ENCODE measurements at regions not wholly inside any gene's neighbourhood (a gene's known extent, or its start where the extent isn't known, plus 50 kb on each side); places are given as distances from the start of the nearest gene placed in this dataset.

DNA sequence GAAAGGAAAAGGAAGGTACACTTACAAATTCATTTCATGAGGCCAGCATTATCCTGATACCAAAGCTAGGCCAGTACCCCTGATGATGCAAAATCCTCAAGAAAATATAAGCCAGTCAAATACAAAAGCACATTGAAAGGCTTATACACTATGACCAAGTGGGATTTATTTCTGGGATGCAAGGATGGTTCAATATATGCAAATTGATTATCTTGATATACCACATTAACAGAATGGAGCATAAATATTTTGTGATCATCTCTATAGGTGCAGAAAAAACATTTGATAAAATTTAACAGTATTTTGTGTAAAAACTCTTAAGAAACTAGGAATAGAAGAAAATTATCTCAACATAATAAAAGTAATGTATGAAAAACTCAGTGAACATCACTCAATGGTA lies 97.0 kb upstream of the BCAT1 start:
- H3K4me3 ChIP-seq (ENCODE audit: low read length in 2 of 2): no peak overlapping the region
- H3K4me1 ChIP-seq (ENCODE audit: control insufficient read depth in 2 of 2, insufficient read depth in 2 of 2, low read length in 2 of 2): peaks cover 4 to 16% of the 10 kb centered on the region in 2 donors
- H3K27ac ChIP-seq (ENCODE audit: low read depth in 1 of 2, low read length in 1 of 2): no peak overlapping the region
- no peaks in the 10 kb centered on the region for H3K27me3 ChIP-seq (ENCODE audit: control insufficient read depth in 2 of 2, insufficient read depth in 1 of 2, low read length in 1 of 2)
- no peaks in the 10 kb centered on the region for H3K9me3 ChIP-seq (ENCODE audit: control insufficient read depth in 2 of 2, insufficient read depth in 1 of 2, low read length in 1 of 2)
- H3K36me3 ChIP-seq (ENCODE audit: control insufficient read depth in 2 of 2, insufficient read depth in 2 of 2, low read length in 1 of 2): no peaks in the 10 kb centered on the region
- no peak for DNase-seq (ENCODE audit: low read depth in 6 of 9, low spot score in 9 of 9)

DNA sequence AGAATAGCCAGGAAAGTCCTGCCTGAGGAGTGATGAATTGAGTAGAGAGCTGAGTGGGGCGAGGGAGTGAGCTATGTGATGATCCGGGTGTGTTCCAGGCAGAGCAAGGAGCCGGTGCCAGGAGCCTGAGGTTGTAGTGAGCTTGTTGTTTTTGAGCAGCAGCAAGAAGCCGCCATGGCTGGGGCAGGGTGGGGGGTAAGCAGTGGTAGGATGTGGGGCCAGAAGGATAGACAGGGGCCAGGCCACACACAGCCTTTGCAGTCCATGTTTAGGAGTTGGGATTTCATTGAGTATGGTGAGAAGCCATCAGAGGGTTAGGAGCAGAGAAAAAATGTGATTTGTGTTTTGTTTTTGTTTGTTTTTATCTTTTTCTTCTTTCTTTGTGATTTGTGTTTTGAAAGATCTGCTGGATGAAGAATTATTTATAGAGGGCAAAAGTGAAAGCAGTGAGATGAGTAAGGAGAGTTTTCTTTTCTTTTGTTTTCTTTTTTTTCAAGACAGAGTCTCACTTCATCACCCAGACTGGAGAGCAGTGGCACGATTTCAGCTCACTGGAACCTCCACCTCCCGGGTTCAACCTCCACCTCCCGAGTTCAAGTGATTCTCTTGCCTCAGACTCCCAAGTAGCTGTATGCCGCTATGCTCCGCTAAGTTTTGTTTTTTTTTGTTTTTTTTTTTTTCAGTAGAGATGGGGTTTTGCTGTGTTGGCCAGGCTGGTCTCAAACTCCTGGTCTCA lies 92.3 kb upstream of the BCAT1 start:
- DNase-seq (ENCODE audit: low read depth in 6 of 9, low spot score in 9 of 9): no peak
- no peak overlapping the region for H3K27ac ChIP-seq (ENCODE audit: low read depth in 1 of 2, low read length in 1 of 2)
- H3K4me1 ChIP-seq (ENCODE audit: control insufficient read depth in 2 of 2, insufficient read depth in 2 of 2, low read length in 2 of 2): peaks cover 0 to 6% of the 10 kb centered on the region in 2 donors
- no peaks in the 10 kb centered on the region for H3K36me3 ChIP-seq (ENCODE audit: control insufficient read depth in 2 of 2, insufficient read depth in 2 of 2, low read length in 1 of 2)
- H3K4me3 ChIP-seq (ENCODE audit: low read length in 2 of 2): no peak overlapping the region
- no peaks in the 10 kb centered on the region for H3K9me3 ChIP-seq (ENCODE audit: control insufficient read depth in 2 of 2, insufficient read depth in 1 of 2, low read length in 1 of 2)
- no peaks in the 10 kb centered on the region for H3K27me3 ChIP-seq (ENCODE audit: control insufficient read depth in 2 of 2, insufficient read depth in 1 of 2, low read length in 1 of 2)
- WGBS: 87% methylated on average over 9 of the region's 9 CpGs

DNA sequence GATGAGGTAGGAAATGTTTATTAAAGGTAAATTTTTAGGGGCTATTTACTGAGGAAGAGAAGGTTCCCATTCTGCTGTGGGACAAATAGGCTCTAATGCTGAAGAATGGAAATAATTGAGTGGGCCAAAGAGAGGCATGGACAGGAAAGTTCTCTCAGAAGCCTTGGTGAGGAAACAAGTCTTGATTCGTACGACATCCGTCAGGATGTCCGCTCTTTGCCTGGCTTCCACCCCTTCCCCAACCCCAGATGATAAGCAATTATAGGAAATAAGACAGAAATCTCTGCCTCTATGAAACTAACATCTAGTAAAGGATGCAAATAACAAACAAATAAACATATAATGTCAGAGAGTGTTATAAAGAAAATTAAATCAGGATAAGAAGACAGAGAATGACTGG lies 91.7 kb upstream of the BCAT1 start:
- no peaks in the 10 kb centered on the region for H3K36me3 ChIP-seq (ENCODE audit: control insufficient read depth in 2 of 2, insufficient read depth in 2 of 2, low read length in 1 of 2)
- DNase-seq (ENCODE audit: low read depth in 6 of 9, low spot score in 9 of 9): no peak
- 95% methylated on average over 4 of the region's 4 CpGs for WGBS
- no peaks in the 10 kb centered on the region for H3K9me3 ChIP-seq (ENCODE audit: control insufficient read depth in 2 of 2, insufficient read depth in 1 of 2, low read length in 1 of 2)
- H3K27ac ChIP-seq (ENCODE audit: low read depth in 1 of 2, low read length in 1 of 2): no peak overlapping the region
- no peaks in the 10 kb centered on the region for H3K27me3 ChIP-seq (ENCODE audit: control insufficient read depth in 2 of 2, insufficient read depth in 1 of 2, low read length in 1 of 2)
- H3K4me1 ChIP-seq (ENCODE audit: control insufficient read depth in 2 of 2, insufficient read depth in 2 of 2, low read length in 2 of 2): peaks cover 0 to 6% of the 10 kb centered on the region in 2 donors
- H3K4me3 ChIP-seq (ENCODE audit: low read length in 2 of 2): no peak overlapping the region

DNA sequence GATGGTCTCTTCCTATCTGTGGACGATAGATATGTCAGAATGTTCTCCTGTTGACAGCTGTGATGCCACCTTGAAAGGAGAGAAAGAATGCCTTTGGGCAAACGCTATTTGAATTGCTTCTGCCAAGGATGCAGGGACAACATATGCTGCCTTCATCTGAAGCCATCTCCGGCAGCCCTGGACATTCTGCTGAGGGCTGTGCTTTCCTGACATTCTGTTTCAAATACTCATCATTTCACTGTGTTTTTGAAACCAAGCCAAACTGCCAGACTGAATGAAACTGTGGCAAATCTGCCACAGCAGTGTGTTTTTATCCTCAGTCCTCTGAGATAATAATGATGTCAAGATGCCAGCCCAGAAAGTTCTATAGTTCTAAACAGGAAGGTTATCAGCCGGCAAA lies 85.8 kb upstream of the BCAT1 start:
- no peak for DNase-seq (ENCODE audit: low read depth in 6 of 9, low spot score in 9 of 9)
- WGBS: 95% methylated on average over 4 of the region's 4 CpGs
- Histone ChIP-seq H3K4me1 (ENCODE audit: control insufficient read depth in 2 of 2, insufficient read depth in 2 of 2, low read length in 2 of 2) (no peaks in the 10 kb centered on the region), H3K36me3 (ENCODE audit: control insufficient read depth in 2 of 2, insufficient read depth in 2 of 2, low read length in 1 of 2) (no peaks in the 10 kb centered on the region), H3K27me3 (ENCODE audit: control insufficient read depth in 2 of 2, insufficient read depth in 1 of 2, low read length in 1 of 2) (no peaks in the 10 kb centered on the region), H3K27ac (ENCODE audit: low read depth in 1 of 2, low read length in 1 of 2) (no peak overlapping the region), H3K4me3 (ENCODE audit: low read length in 2 of 2) (no peak overlapping the region), H3K9me3 (ENCODE audit: control insufficient read depth in 2 of 2, insufficient read depth in 1 of 2, low read length in 1 of 2) (no peaks in the 10 kb centered on the region)

DNA sequence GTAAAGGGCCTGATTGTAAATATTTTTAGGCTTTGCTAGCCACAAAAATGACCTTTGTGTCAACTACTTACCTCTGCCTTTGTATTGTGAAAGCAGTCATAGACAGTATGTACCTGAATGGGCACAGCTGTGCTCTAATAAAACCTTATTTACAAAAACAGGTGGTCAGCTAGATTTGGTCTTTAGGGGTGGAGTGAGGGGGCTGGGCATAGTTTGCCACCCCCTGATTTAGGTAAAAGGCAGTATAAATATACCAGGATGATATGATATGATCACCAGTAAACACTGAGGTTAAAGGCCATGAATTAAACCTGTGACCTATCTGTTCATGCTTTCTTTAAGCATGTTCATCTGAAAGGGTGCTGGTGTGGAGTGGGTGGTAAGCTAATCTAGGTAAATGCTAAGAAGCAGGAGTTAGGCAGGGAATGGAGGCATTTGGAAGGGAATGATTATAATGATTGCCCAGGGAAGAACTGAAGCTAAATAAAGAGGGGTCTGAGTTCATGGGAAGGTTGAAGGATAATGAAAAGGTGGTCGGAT lies 77.1 kb upstream of the BCAT1 start:
- 98% methylated on average over 1 of the region's 1 CpG for WGBS

DNA sequence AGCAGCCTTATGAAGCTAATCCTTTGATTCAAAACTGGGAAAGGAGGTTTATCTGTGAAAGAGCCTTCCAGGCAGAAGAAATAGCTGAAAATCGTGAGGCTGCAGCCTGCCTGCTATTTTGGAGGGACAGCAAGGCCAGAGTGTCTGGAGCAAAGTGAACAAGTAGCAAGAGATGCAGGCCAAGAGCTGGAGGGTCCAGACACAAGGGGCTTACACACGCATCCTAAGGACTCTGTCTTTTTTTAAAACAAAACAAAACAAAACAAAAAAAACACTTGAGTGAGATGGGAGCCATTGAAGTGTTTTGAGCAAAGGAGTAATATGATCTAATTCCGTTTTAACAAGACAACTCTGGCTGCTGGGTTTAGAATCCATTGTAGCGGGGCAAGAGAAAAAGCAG lies 76.4 kb upstream of the BCAT1 start:
- DNase-seq (ENCODE audit: low read depth in 6 of 9, low spot score in 9 of 9): no peak
- no peaks in the 10 kb centered on the region for H3K36me3 ChIP-seq (ENCODE audit: control insufficient read depth in 2 of 2, insufficient read depth in 2 of 2, low read length in 1 of 2)
- WGBS: 96% methylated on average over 4 of the region's 4 CpGs
- H3K4me1 ChIP-seq (ENCODE audit: control insufficient read depth in 2 of 2, insufficient read depth in 2 of 2, low read length in 2 of 2): no peaks in the 10 kb centered on the region
- no peak overlapping the region for H3K4me3 ChIP-seq (ENCODE audit: low read length in 2 of 2)
- H3K9me3 ChIP-seq (ENCODE audit: control insufficient read depth in 2 of 2, insufficient read depth in 1 of 2, low read length in 1 of 2): no peaks in the 10 kb centered on the region
- H3K27ac ChIP-seq (ENCODE audit: low read depth in 1 of 2, low read length in 1 of 2): no peak overlapping the region
- no peaks in the 10 kb centered on the region for H3K27me3 ChIP-seq (ENCODE audit: control insufficient read depth in 2 of 2, insufficient read depth in 1 of 2, low read length in 1 of 2)

More for the DNA sequence above, 77.1 kb upstream of the BCAT1 start:
- no peak overlapping the region for H3K27ac ChIP-seq (ENCODE audit: low read depth in 1 of 2, low read length in 1 of 2)
- no peaks in the 10 kb centered on the region for H3K27me3 ChIP-seq (ENCODE audit: control insufficient read depth in 2 of 2, insufficient read depth in 1 of 2, low read length in 1 of 2)
- DNase-seq (ENCODE audit: low read depth in 6 of 9, low spot score in 9 of 9): no peak
- no peaks in the 10 kb centered on the region for H3K4me1 ChIP-seq (ENCODE audit: control insufficient read depth in 2 of 2, insufficient read depth in 2 of 2, low read length in 2 of 2)
- no peaks in the 10 kb centered on the region for H3K36me3 ChIP-seq (ENCODE audit: control insufficient read depth in 2 of 2, insufficient read depth in 2 of 2, low read length in 1 of 2)
- no peaks in the 10 kb centered on the region for H3K9me3 ChIP-seq (ENCODE audit: control insufficient read depth in 2 of 2, insufficient read depth in 1 of 2, low read length in 1 of 2)
- no peak overlapping the region for H3K4me3 ChIP-seq (ENCODE audit: low read length in 2 of 2)

DNA sequence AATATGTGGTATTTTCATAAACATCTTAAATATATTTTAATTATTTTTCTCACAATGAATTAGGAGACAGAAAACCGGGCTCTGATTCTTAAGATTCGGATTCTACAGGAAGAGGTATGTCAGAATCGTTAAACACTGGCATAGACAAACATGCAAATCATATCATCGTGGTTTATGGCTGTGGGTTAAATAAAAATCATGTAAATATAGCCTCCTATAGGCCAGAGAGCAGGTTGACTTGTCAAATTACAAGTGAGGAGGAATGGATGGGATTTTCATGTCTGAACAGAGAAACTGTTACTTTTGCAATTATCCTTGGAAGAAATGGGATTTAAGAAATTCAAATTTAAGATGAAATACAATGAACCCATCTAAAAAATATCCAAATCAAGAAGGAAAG lies 74.9 kb upstream of the BCAT1 start:
- 36% methylated on average over 4 of the region's 4 CpGs for WGBS

DNA sequence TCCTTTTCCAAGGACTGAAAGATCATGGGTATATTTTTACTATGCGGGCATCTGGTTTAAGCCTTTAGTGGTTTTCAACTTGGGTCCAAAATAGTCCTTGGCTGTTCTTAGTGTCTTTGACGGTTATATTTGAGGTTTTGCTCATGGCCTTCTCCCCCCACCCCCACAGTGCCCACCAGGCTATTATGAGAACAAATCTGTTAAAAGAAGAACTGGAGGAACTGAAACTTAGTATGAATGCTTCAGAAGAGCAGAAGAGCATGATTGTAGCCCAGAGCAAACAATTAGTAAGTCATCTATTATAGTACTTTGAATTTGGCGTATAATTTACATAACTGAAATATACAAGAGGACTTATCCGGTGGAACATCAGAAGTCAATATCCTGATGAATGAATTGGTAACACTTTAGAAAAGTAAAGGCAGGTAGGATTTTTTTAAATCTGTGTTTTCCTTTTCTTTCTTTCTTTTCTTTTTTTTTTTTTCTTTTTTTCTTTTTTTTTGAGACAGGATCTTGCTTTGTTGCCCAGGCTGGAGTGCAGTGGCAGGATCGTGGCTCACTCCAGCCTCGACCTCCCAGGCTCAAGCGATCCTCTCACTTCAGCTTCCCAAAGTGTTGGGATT lies 71.8 kb upstream of the BCAT1 start:
- no peak overlapping the region for H3K27ac ChIP-seq (ENCODE audit: low read depth in 1 of 2, low read length in 1 of 2)
- 83% methylated on average over 7 of the region's 7 CpGs for WGBS
- H3K27me3 ChIP-seq (ENCODE audit: control insufficient read depth in 2 of 2, insufficient read depth in 1 of 2, low read length in 1 of 2): no peaks in the 10 kb centered on the region
- DNase-seq (ENCODE audit: low read depth in 6 of 9, low spot score in 9 of 9): no peak
- no peak overlapping the region for H3K4me3 ChIP-seq (ENCODE audit: low read length in 2 of 2)
- no peaks in the 10 kb centered on the region for H3K4me1 ChIP-seq (ENCODE audit: control insufficient read depth in 2 of 2, insufficient read depth in 2 of 2, low read length in 2 of 2)
- H3K36me3 ChIP-seq (ENCODE audit: control insufficient read depth in 2 of 2, insufficient read depth in 2 of 2, low read length in 1 of 2): no peaks in the 10 kb centered on the region
- peaks cover 1 to 8% of the 10 kb centered on the region in 2 donors for H3K9me3 ChIP-seq (ENCODE audit: control insufficient read depth in 2 of 2, insufficient read depth in 1 of 2, low read length in 1 of 2)

More for the DNA sequence above, 74.9 kb upstream of the BCAT1 start:
- H3K36me3 ChIP-seq (ENCODE audit: control insufficient read depth in 2 of 2, insufficient read depth in 2 of 2, low read length in 1 of 2): no peaks in the 10 kb centered on the region
- no peak overlapping the region for H3K4me3 ChIP-seq (ENCODE audit: low read length in 2 of 2)
- peak in 1 of 9 donors; percentile 5 for DNase-seq (ENCODE audit: low read depth in 6 of 9, low spot score in 9 of 9)
- H3K27me3 ChIP-seq (ENCODE audit: control insufficient read depth in 2 of 2, insufficient read depth in 1 of 2, low read length in 1 of 2): no peaks in the 10 kb centered on the region
- no peak overlapping the region for H3K27ac ChIP-seq (ENCODE audit: low read depth in 1 of 2, low read length in 1 of 2)
- peaks cover 1 to 8% of the 10 kb centered on the region in 2 donors for H3K9me3 ChIP-seq (ENCODE audit: control insufficient read depth in 2 of 2, insufficient read depth in 1 of 2, low read length in 1 of 2)
- H3K4me1 ChIP-seq (ENCODE audit: control insufficient read depth in 2 of 2, insufficient read depth in 2 of 2, low read length in 2 of 2): no peaks in the 10 kb centered on the region

DNA sequence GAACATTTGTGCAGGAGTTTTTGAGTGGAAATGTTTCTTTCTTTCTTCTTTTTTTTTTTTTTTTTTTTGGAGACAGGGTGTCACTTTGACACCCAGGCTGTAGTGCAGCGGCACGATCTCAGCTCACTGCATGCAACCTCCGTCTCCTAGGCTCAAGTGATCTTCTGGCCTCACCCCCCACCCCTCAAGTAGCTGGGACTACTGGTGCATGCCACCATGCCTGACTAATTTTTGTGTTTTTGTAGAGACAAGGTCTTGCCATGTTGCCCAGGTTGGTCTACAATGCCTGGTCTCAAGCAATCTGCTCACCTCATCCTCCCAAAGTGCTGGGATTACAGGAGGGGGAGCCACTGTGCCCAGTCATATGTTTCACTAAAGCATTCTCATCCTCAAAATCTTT lies 69.2 kb upstream of the BCAT1 start:
- no peak for DNase-seq (ENCODE audit: low read depth in 6 of 9, low spot score in 9 of 9)
- Histone ChIP-seq H3K36me3 (ENCODE audit: control insufficient read depth in 2 of 2, insufficient read depth in 2 of 2, low read length in 1 of 2) (no peaks in the 10 kb centered on the region), H3K27me3 (ENCODE audit: control insufficient read depth in 2 of 2, insufficient read depth in 1 of 2, low read length in 1 of 2) (no peaks in the 10 kb centered on the region), H3K4me3 (ENCODE audit: low read length in 2 of 2) (no peak overlapping the region), H3K9me3 (ENCODE audit: control insufficient read depth in 2 of 2, insufficient read depth in 1 of 2, low read length in 1 of 2) (peaks cover 1 to 8% of the 10 kb centered on the region in 2 donors), H3K4me1 (ENCODE audit: control insufficient read depth in 2 of 2, insufficient read depth in 2 of 2, low read length in 2 of 2) (no peaks in the 10 kb centered on the region), H3K27ac (ENCODE audit: low read depth in 1 of 2, low read length in 1 of 2) (no peak overlapping the region)
- 91% methylated on average over 3 of the region's 3 CpGs for WGBS

All from thymus (tissue), 11 donors.